ENCODE measurements at regions not wholly inside any gene's neighbourhood (a gene's known extent, or its start where the extent isn't known, plus 50 kb on each side); places are given as distances from the start of the nearest gene placed in this dataset.

DNA sequence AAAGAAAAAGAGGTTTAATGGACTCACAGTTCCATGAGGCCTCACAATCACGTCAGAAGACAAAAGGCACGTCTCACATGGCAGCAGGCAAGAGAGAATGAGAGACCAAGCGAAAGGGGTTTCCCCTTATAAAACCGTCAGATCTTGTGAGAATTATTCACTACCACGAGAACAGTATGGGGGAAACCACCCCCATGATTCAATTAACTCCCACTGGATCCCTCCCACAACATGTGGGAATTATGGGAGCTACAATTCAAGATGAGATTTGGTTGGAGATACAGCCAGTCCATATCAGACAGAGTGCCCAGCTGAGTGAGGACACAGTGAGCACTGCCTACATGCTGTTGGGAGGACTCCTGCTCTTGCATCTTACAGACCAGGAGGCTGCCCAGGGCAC lies 148.4 kb downstream of the TEX36 start:
- TF ChIP-seq, protein P1, sequence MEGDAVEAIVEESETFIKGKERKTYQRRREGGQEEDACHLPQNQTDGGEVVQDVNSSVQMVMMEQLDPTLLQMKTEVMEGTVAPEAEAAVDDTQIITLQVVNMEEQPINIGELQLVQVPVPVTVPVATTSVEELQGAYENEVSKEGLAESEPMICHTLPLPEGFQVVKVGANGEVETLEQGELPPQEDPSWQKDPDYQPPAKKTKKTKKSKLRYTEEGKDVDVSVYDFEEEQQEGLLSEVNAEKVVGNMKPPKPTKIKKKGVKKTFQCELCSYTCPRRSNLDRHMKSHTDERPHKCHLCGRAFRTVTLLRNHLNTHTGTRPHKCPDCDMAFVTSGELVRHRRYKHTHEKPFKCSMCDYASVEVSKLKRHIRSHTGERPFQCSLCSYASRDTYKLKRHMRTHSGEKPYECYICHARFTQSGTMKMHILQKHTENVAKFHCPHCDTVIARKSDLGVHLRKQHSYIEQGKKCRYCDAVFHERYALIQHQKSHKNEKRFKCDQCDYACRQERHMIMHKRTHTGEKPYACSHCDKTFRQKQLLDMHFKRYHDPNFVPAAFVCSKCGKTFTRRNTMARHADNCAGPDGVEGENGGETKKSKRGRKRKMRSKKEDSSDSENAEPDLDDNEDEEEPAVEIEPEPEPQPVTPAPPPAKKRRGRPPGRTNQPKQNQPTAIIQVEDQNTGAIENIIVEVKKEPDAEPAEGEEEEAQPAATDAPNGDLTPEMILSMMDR (IDR thresholded peaks at IDR 0.05): no peak
- no peak for TF ChIP-seq POLR2A (IDR thresholded peaks at IDR 0.05)
